GM12891 (cell line): ENCODE measurements at regions not wholly inside any gene's neighbourhood (a gene's known extent, or its start where the extent isn't known, plus 50 kb on each side); places are given as distances from the start of the nearest gene placed in this dataset.

ENCODE experiments used
- POLR2A ChIP-seq: IDR thresholded peaks from 2 replicates; pipeline ENCODE4 v1.6.1; 2011; ENCODE audit warnings: low read depth, low read length, control low read depth
- POLR2AphosphoS5 ChIP-seq: IDR thresholded peaks from 2 replicates; pipeline ENCODE4 v1.6.1; 2011; ENCODE audit warnings: low read depth, low read length, control low read depth
- POU2F2 ChIP-seq: IDR thresholded peaks from 2 replicates; pipeline ENCODE4 v1.6.1; 2011; ENCODE audit warnings: low read depth, mild to moderate bottlenecking, control low read depth, low read length, moderate library complexity
- SPI1 ChIP-seq: IDR thresholded peaks from 2 replicates; pipeline ENCODE4 v1.6.1; 2011; ENCODE audit warnings: low read depth, low read length, control low read depth
- TAF1 ChIP-seq: IDR thresholded peaks from 2 replicates; pipeline ENCODE4 v1.6.1; 2011; ENCODE audit warnings: low read depth, low read length, control low read depth

GRCh38 chr10:71048971-71049615 is 160.7 kb upstream of the PCBD1 start:
- TF ChIP-seq POLR2AphosphoS5 (no peak), POLR2A (no peak), TAF1 (no peak), POU2F2 (no peak), SPI1 (no peak)
